Coronary artery (tissue), 2 donors: ENCODE measurements at regions not wholly inside any gene's neighbourhood (a gene's known extent, or its start where the extent isn't known, plus 50 kb on each side); places are given as distances from the start of the nearest gene placed in this dataset.

Source experiments
- DNase-seq: peaks from one replicate; pipeline ENCODE4 v3.0.0-alpha.2; 2017; ENCODE audit warnings: low spot score
- H3K27ac ChIP-seq, 2 donors: fragments of 200-600 bp; sonication (generic); one replicate each; pipeline ENCODE4 v1.5.1; 2016 to 2019
- H3K4me3 ChIP-seq: fragments of 200-600 bp; sonication (generic); 2 replicates; pipeline ENCODE4 v1.5.1; 2016; ENCODE audit warnings: mild to moderate bottlenecking, moderate library complexity
- CTCF ChIP-seq: fragments of 200-600 bp; sonication (generic); IDR thresholded peaks from one replicate; pipeline ENCODE4 v1.5.1; 2019; ENCODE audit warnings: antibody characterized with exemption

GRCh38 chr9:99594056-99594780, 227.5 kb upstream of the NR4A3 start:
- H3K4me3 ChIP-seq = no peak overlapping the region
- H3K27ac ChIP-seq = no peak overlapping the region
- DNase-seq = no peak
- no peak for TF ChIP-seq CTCF

GRCh38 chr9:99595796-99596195, 225.9 kb upstream of the NR4A3 start:
- Histone ChIP-seq H3K4me3 (no peak overlapping the region), H3K27ac (no peak overlapping the region)
- DNase-seq = no peak
- no peak for TF ChIP-seq CTCF

- no peak for TF ChIP-seq CTCF
- DNase-seq = no peak
- H3K27ac ChIP-seq = no peak overlapping the region
- H3K4me3 ChIP-seq = no peak overlapping the region
Observed at GRCh38 chr9:99601571-99602111, 220.0 kb upstream of the NR4A3 start.

GRCh38 chr9:99602854-99603253, 218.8 kb upstream of the NR4A3 start:
- Histone ChIP-seq H3K4me3 (no peak overlapping the region), H3K27ac (no peak overlapping the region)
- no peak for TF ChIP-seq CTCF
- DNase-seq = no peak

- no peak for TF ChIP-seq CTCF
- DNase-seq = no peak
- H3K4me3 ChIP-seq = no peak overlapping the region
Observed at GRCh38 chr9:99605016-99605743, 216.5 kb upstream of the NR4A3 start.

GRCh38 chr9:99606296-99606695, 215.4 kb upstream of the NR4A3 start:
- no peak overlapping the region for H3K27ac ChIP-seq
- no peak for DNase-seq
- no peak for TF ChIP-seq CTCF
- no peak overlapping the region for H3K4me3 ChIP-seq

More at GRCh38 chr9:99605016-99605743, 216.5 kb upstream of the NR4A3 start:
- H3K27ac ChIP-seq = no peak overlapping the region
